ENCODE measurements at regions not wholly inside any gene's neighbourhood (a gene's known extent, or its start where the extent isn't known, plus 50 kb on each side); places are given as distances from the start of the nearest gene placed in this dataset.

DNA sequence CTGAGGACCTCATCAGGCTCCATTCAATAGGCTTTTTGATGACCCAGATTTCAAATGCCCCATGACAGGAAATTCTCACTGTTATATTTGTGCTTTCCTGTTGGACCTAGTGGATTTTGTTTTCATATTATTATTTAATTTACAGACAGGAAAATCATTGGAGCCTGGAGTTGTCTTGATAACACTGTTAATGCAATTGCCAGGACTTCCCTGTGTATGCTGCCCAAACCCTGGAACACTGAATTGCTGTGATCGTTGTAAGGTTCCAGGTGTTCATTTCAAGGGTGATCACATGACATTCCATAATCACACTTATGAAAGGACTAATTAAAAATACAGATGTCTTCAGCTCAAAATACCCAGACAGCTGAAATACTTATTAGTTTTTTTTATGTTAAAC lies 783.2 kb downstream of the DHX35 start:
- TF ChIP-seq, protein P1, sequence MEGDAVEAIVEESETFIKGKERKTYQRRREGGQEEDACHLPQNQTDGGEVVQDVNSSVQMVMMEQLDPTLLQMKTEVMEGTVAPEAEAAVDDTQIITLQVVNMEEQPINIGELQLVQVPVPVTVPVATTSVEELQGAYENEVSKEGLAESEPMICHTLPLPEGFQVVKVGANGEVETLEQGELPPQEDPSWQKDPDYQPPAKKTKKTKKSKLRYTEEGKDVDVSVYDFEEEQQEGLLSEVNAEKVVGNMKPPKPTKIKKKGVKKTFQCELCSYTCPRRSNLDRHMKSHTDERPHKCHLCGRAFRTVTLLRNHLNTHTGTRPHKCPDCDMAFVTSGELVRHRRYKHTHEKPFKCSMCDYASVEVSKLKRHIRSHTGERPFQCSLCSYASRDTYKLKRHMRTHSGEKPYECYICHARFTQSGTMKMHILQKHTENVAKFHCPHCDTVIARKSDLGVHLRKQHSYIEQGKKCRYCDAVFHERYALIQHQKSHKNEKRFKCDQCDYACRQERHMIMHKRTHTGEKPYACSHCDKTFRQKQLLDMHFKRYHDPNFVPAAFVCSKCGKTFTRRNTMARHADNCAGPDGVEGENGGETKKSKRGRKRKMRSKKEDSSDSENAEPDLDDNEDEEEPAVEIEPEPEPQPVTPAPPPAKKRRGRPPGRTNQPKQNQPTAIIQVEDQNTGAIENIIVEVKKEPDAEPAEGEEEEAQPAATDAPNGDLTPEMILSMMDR (IDR thresholded peaks at IDR 0.05; ENCODE audit: low read depth, low read length, poor library complexity, severe bottlenecking), result no peak
- TF ChIP-seq EZH2phosphoT487 (IDR thresholded peaks at IDR 0.05; ENCODE audit: borderline replicate concordance, low read length), result no peak

Data from DOHH2 (cell line).